Suprapubic skin (tissue), 4 donors: ENCODE measurements at regions not wholly inside any gene's neighbourhood (a gene's known extent, or its start where the extent isn't known, plus 50 kb on each side); places are given as distances from the start of the nearest gene placed in this dataset.

Source experiments
- DNase-seq, 2 donors: peaks; one replicate each; pipeline ENCODE4 v3.0.0-alpha.2; 2019; ENCODE audit warnings: low spot score in 2 of 2
- H3K27ac ChIP-seq: fragments of 200-600 bp; sonication (generic); one replicate; pipeline ENCODE4 v1.5.1; 2019
- H3K27me3 ChIP-seq: fragments of 200-600 bp; sonication (generic); one replicate; pipeline ENCODE4 v1.5.1; 2019
- H3K36me3 ChIP-seq: fragments of 200-600 bp; sonication (generic); one replicate; pipeline ENCODE4 v1.5.1; 2019
- H3K4me1 ChIP-seq: fragments of 200-600 bp; sonication (generic); one replicate; pipeline ENCODE4 v1.5.1; 2019
- H3K4me3 ChIP-seq: fragments of 200-600 bp; sonication (generic); one replicate; pipeline ENCODE4 v1.5.1; 2019; ENCODE audit warnings: mild to moderate bottlenecking
- H3K9me3 ChIP-seq: fragments of 200-600 bp; sonication (generic); one replicate; pipeline ENCODE4 v1.5.1; 2019
- EP300 ChIP-seq: sonication (generic); formaldehyde crosslinking; IDR thresholded peaks from one replicate; pipeline ENCODE4 v1.6.1; 2017; ENCODE audit warnings: antibody characterized with exemption
- POLR2A ChIP-seq, 2 donors: fragments of 450-650 bp; IDR thresholded peaks; one replicate each; pipeline ENCODE4 v1.6.1; 2017; ENCODE audit warnings: antibody characterized with exemption in 2 of 2, mild to moderate bottlenecking in 2 of 2, moderate library complexity in 2 of 2
- POLR2AphosphoS5 ChIP-seq, 3 donors: sonication (generic); formaldehyde crosslinking; IDR thresholded peaks; one replicate each; pipeline ENCODE4 v1.6.1; 2017; ENCODE audit warnings: antibody characterized with exemption in 3 of 3
- WGBS: methylation state at CpG from one replicate; pipeline ENCODE4 v1.1.5; 2018; 5-methylcytosine and 5-hydroxymethylcytosine counted together
- TF ChIP-seq, protein P1 (sequence below), 2 donors: fragments of 200-600 bp in 1 of 2; fragments of 450-650 bp in 1 of 2; sonication (generic) in 1 of 2; IDR thresholded peaks; one replicate each; pipeline ENCODE4 v1.5.1; 2016 to 2019; ENCODE audit warnings: antibody characterized with exemption in 2 of 2, mild to moderate bottlenecking in 1 of 2, moderate library complexity in 1 of 2

- TF ChIP-seq POLR2A (IDR thresholded peaks at IDR 0.05) (no peak), EP300 (no peak), POLR2AphosphoS5 (IDR thresholded peaks at IDR 0.05) (no peak)
- TF ChIP-seq, protein P1, sequence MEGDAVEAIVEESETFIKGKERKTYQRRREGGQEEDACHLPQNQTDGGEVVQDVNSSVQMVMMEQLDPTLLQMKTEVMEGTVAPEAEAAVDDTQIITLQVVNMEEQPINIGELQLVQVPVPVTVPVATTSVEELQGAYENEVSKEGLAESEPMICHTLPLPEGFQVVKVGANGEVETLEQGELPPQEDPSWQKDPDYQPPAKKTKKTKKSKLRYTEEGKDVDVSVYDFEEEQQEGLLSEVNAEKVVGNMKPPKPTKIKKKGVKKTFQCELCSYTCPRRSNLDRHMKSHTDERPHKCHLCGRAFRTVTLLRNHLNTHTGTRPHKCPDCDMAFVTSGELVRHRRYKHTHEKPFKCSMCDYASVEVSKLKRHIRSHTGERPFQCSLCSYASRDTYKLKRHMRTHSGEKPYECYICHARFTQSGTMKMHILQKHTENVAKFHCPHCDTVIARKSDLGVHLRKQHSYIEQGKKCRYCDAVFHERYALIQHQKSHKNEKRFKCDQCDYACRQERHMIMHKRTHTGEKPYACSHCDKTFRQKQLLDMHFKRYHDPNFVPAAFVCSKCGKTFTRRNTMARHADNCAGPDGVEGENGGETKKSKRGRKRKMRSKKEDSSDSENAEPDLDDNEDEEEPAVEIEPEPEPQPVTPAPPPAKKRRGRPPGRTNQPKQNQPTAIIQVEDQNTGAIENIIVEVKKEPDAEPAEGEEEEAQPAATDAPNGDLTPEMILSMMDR (IDR thresholded peaks at IDR 0.05): no peak
- DNase-seq: no peak
- Histone ChIP-seq H3K27ac (no peak overlapping the region), H3K27me3 (no peaks in the 10 kb centered on the region), H3K9me3 (no peaks in the 10 kb centered on the region), H3K36me3 (no peaks in the 10 kb centered on the region), H3K4me1 (no peaks in the 10 kb centered on the region), H3K4me3 (no peak overlapping the region)
- 91% methylated on average over 1 of the region's 1 CpG for WGBS
These were observed 156.8 kb upstream of the ERBB4 start for GRCh38 chr2:212695426-212695825.

- H3K4me3 ChIP-seq: no peak overlapping the region
- WGBS: 60% methylated on average over 3 of the region's 3 CpGs
- H3K4me1 ChIP-seq: no peaks in the 10 kb centered on the region
- DNase-seq: no peak
- no peaks in the 10 kb centered on the region for H3K27me3 ChIP-seq
- H3K27ac ChIP-seq: no peak overlapping the region
- H3K36me3 ChIP-seq: no peaks in the 10 kb centered on the region
- H3K9me3 ChIP-seq: no peaks in the 10 kb centered on the region
- TF ChIP-seq EP300 (no peak), POLR2AphosphoS5 (IDR thresholded peaks at IDR 0.05) (no peak), POLR2A (IDR thresholded peaks at IDR 0.05) (no peak)
- TF ChIP-seq, protein P1 (IDR thresholded peaks at IDR 0.05): no peak
These were observed 155.8 kb upstream of the ERBB4 start for GRCh38 chr2:212694398-212694797.

DNA sequence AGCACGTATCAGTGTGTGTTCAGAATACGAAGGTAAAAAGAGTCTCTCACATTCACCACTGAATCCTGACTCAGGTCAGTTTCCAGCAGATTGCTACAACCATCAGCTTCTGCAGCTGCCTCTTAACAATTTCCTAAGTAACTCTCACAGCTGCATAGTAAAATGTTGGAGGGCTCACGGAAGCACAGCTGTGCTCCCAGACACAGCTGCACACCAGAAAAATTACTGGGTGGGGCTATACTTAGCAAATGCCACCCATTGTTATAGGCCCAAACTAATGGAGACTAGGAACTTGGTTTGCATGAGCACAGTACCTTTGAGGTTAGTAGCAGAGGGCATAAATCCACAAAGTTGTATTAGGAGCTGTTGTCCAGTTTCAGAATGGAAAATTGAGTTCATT, 153.9 kb upstream of the ERBB4 start:
- 80% methylated on average over 3 of the region's 3 CpGs for WGBS
- no peak overlapping the region for H3K27ac ChIP-seq
- no peak for TF ChIP-seq EP300
- TF ChIP-seq, protein P1 (IDR thresholded peaks at IDR 0.05): no peak
- no peak for TF ChIP-seq POLR2A (IDR thresholded peaks at IDR 0.05)
- no peak for TF ChIP-seq POLR2AphosphoS5 (IDR thresholded peaks at IDR 0.05)
- H3K4me3 ChIP-seq: no peak overlapping the region
- H3K4me1 ChIP-seq: no peaks in the 10 kb centered on the region
- H3K27me3 ChIP-seq: no peaks in the 10 kb centered on the region
- no peaks in the 10 kb centered on the region for H3K9me3 ChIP-seq
- H3K36me3 ChIP-seq: no peaks in the 10 kb centered on the region
- no peak for DNase-seq

- Histone ChIP-seq H3K4me1 (no peaks in the 10 kb centered on the region), H3K9me3 (no peaks in the 10 kb centered on the region), H3K27ac (no peak overlapping the region), H3K36me3 (no peaks in the 10 kb centered on the region), H3K4me3 (no peak overlapping the region), H3K27me3 (no peaks in the 10 kb centered on the region)
- TF ChIP-seq POLR2AphosphoS5 (IDR thresholded peaks at IDR 0.05) (no peak), POLR2A (IDR thresholded peaks at IDR 0.05) (no peak), EP300 (no peak)
- TF ChIP-seq, protein P1 (IDR thresholded peaks at IDR 0.05): peak; percentile 43 to 81
- 25% methylated on average over 10 of the region's 10 CpGs for WGBS
- no peak for DNase-seq
These were observed 147.8 kb upstream of the ERBB4 start for GRCh38 chr2:212686285-212686895.

- H3K9me3 ChIP-seq: no peaks in the 10 kb centered on the region
- no peak for DNase-seq
- no peak overlapping the region for H3K4me3 ChIP-seq
- no peaks in the 10 kb centered on the region for H3K4me1 ChIP-seq
- H3K36me3 ChIP-seq: no peaks in the 10 kb centered on the region
- no peak overlapping the region for H3K27ac ChIP-seq
- no peaks in the 10 kb centered on the region for H3K27me3 ChIP-seq
- WGBS: 68% methylated on average over 6 of the region's 6 CpGs
- TF ChIP-seq POLR2A (IDR thresholded peaks at IDR 0.05): no peak
- TF ChIP-seq EP300: no peak
- TF ChIP-seq POLR2AphosphoS5 (IDR thresholded peaks at IDR 0.05): no peak
- TF ChIP-seq, protein P1 (IDR thresholded peaks at IDR 0.05): no peak
These were observed 144.9 kb upstream of the ERBB4 start for GRCh38 chr2:212683346-212684097.
